ENCODE measurements at regions not wholly inside any gene's neighbourhood (a gene's known extent, or its start where the extent isn't known, plus 50 kb on each side); places are given as distances from the start of the nearest gene placed in this dataset.

DNA sequence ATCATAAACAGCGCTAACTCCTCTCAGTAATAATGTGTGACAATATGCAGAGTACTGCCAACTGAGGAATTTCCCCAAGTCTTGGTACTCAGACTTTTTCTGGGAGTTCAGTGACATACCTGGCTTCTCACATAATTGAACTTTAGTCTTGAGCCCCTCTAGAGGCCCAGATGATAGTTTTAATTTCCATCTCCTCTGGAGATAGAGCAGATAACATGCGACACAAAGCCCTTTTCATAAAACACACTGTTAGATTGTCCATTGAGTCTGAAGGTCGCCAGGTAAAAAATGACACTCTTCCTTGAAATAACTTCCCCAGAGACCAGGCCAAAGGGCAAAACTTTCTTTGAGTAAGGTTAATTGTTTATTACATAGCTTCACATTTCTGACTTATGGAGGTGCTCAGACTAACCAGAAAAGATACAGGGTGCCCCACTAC is 476.0 kb downstream of the RASEF start:
- H3K27me3 ChIP-seq (ENCODE audit: insufficient read depth, low read length, poor library complexity): no peaks in the 10 kb centered on the region
- H3K9me3 ChIP-seq (ENCODE audit: insufficient read depth, low read length, severe bottlenecking): no peaks in the 10 kb centered on the region
- no peak overlapping the region for H3K27ac ChIP-seq (ENCODE audit: low read length)
- no peak overlapping the region for H3K4me3 ChIP-seq (ENCODE audit: low read depth in 1 of 2, low read length in 2 of 2)
- no peaks in the 10 kb centered on the region for H4K20me1 ChIP-seq (ENCODE audit: insufficient read depth, low read length)
- ATAC-seq (ENCODE audit: insufficient read depth, low read depth): no peak
- H3K4me1 ChIP-seq (ENCODE audit: insufficient read depth, low read length): no peaks in the 10 kb centered on the region
- TF ChIP-seq EZH2 (IDR thresholded peaks at IDR 0.05; ENCODE audit: borderline replicate concordance, low read depth, low read length, severe bottlenecking): no peak
- TF ChIP-seq, protein P1, sequence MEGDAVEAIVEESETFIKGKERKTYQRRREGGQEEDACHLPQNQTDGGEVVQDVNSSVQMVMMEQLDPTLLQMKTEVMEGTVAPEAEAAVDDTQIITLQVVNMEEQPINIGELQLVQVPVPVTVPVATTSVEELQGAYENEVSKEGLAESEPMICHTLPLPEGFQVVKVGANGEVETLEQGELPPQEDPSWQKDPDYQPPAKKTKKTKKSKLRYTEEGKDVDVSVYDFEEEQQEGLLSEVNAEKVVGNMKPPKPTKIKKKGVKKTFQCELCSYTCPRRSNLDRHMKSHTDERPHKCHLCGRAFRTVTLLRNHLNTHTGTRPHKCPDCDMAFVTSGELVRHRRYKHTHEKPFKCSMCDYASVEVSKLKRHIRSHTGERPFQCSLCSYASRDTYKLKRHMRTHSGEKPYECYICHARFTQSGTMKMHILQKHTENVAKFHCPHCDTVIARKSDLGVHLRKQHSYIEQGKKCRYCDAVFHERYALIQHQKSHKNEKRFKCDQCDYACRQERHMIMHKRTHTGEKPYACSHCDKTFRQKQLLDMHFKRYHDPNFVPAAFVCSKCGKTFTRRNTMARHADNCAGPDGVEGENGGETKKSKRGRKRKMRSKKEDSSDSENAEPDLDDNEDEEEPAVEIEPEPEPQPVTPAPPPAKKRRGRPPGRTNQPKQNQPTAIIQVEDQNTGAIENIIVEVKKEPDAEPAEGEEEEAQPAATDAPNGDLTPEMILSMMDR (IDR thresholded peaks at IDR 0.05; ENCODE audit: borderline replicate concordance, extremely low read depth, low read length, poor library complexity, severe bottlenecking): no peak
- no peaks in the 10 kb centered on the region for H3K36me3 ChIP-seq (ENCODE audit: insufficient read depth, low read length)
- DNase-seq: no peak
- H3K4me2 ChIP-seq (ENCODE audit: insufficient read depth, low read length): no peak overlapping the region
- H3K9ac ChIP-seq (ENCODE audit: low read depth, low read length): no peak overlapping the region
- H3K79me2 ChIP-seq (ENCODE audit: insufficient read depth, low read length): no peaks in the 10 kb centered on the region
- H2AFZ ChIP-seq (ENCODE audit: low read depth, low read length): no peak overlapping the region

DNA sequence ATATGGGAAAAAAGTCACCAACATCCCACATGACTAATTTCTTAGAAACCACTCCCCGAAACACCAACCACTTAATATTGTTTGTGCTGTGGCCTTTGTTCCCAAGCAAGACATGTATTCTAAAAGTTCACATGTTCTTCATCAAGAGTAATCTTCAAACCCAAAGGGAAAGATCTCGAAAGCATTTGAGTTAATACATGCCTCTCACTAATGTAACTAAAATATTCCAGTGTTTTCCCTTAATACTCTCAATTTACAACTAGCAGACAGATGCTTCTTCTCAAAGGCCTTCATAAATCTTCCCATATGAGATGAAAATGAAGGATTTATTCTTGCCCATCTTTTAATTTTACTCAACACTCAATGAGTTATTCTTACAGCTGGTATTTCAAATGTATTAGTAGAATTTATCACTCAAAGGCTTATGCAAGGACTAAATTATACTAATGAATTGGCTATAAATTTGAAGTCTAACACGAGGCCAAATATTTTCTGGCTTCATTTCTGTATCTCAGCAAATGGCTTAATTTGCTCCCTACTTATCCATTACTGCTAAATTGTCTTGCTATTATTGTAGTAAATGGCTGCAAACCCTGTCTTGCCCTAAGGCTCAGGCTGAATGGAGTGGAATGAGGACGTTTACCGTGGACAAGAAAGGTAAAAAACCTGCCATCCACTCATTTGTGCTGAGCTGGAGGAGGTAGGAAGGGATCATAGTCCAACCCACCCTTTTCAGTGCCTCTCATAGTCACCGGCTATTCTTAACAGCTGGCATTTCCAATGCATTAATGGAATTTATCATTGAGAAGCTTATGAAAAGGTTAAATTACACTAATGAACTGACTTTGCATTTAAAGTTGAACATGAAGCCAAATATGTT is 474.4 kb downstream of the RASEF start:
- TF ChIP-seq EZH2 (IDR thresholded peaks at IDR 0.05; ENCODE audit: borderline replicate concordance, low read depth, low read length, severe bottlenecking): no peak
- TF ChIP-seq, protein P1 (IDR thresholded peaks at IDR 0.05; ENCODE audit: borderline replicate concordance, extremely low read depth, low read length, poor library complexity, severe bottlenecking): no peak
- no peak for ATAC-seq (ENCODE audit: insufficient read depth, low read depth)
- no peaks in the 10 kb centered on the region for H3K27me3 ChIP-seq (ENCODE audit: insufficient read depth, low read length, poor library complexity)

DNA sequence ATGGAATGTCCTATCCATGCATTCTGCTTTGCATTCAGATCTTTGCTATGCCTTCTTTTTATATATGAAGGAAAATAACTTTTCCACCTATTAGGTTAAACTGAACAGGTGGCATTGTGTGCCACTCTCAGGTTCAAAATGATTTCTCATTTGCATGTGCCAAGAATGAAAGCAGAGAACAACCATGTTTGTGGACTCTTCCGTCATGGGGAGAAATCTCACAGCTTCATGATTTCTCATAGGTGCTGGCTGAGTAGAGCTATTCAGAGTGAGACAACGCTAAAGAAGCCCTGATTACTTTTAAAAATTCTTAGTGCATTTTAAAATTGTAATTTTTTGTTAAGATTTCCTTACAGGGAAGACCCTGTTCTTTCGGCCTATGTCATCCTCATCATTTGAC is 472.1 kb downstream of the RASEF start:
- DNase-seq: no peak
- Histone ChIP-seq H3K27ac (ENCODE audit: low read length) (no peak overlapping the region), H3K4me1 (ENCODE audit: insufficient read depth, low read length) (peaks cover 7% of the 10 kb centered on the region; the same call in 1 of the 2 replicates), H3K27me3 (ENCODE audit: insufficient read depth, low read length, poor library complexity) (no peaks in the 10 kb centered on the region), H3K9ac (ENCODE audit: low read depth, low read length) (no peak overlapping the region), H3K79me2 (ENCODE audit: insufficient read depth, low read length) (no peaks in the 10 kb centered on the region), H3K9me3 (ENCODE audit: insufficient read depth, low read length, severe bottlenecking) (no peaks in the 10 kb centered on the region), H3K36me3 (ENCODE audit: insufficient read depth, low read length) (no peaks in the 10 kb centered on the region), H2AFZ (ENCODE audit: low read depth, low read length) (no peak overlapping the region), H3K4me2 (ENCODE audit: insufficient read depth, low read length) (no peak overlapping the region), H4K20me1 (ENCODE audit: insufficient read depth, low read length) (no peaks in the 10 kb centered on the region), H3K4me3 (ENCODE audit: low read depth in 1 of 2, low read length in 2 of 2) (no peak overlapping the region)
- no peak for ATAC-seq (ENCODE audit: insufficient read depth, low read depth)
- no peak for TF ChIP-seq EZH2 (IDR thresholded peaks at IDR 0.05; ENCODE audit: borderline replicate concordance, low read depth, low read length, severe bottlenecking)
- TF ChIP-seq, protein P1 (IDR thresholded peaks at IDR 0.05; ENCODE audit: borderline replicate concordance, extremely low read depth, low read length, poor library complexity, severe bottlenecking): no peak

More for the DNA sequence above, 474.4 kb downstream of the RASEF start:
- Histone ChIP-seq H3K79me2 (ENCODE audit: insufficient read depth, low read length) (no peaks in the 10 kb centered on the region), H3K4me3 (ENCODE audit: low read depth in 1 of 2, low read length in 2 of 2) (no peak overlapping the region), H3K4me1 (ENCODE audit: insufficient read depth, low read length) (peaks cover 5% of the 10 kb centered on the region; the same call in 1 of the 2 replicates), H3K9ac (ENCODE audit: low read depth, low read length) (no peak overlapping the region), H2AFZ (ENCODE audit: low read depth, low read length) (no peak overlapping the region), H3K36me3 (ENCODE audit: insufficient read depth, low read length) (no peaks in the 10 kb centered on the region), H3K4me2 (ENCODE audit: insufficient read depth, low read length) (no peak overlapping the region), H4K20me1 (ENCODE audit: insufficient read depth, low read length) (no peaks in the 10 kb centered on the region), H3K27ac (ENCODE audit: low read length) (no peak overlapping the region), H3K9me3 (ENCODE audit: insufficient read depth, low read length, severe bottlenecking) (no peaks in the 10 kb centered on the region)
- no peak for DNase-seq
